K562 (cell line): ENCODE measurements at regions not wholly inside any gene's neighbourhood (a gene's known extent, or its start where the extent isn't known, plus 50 kb on each side); places are given as distances from the start of the nearest gene placed in this dataset.

Experiments used
- ATAC-seq: fragments of 200-7000 bp; cut with Tn5 transposase; 3 replicates; pipeline ENCODE4 v1.9.1; 2020; ENCODE audit warnings: moderate library complexity
- BruUV-seq: library from RNA; stranded (reverse); fragments of 400-500 nt; replicated peaks from 2 replicates; lab custom pipeline; 2021; lab: Mats Ljungman, UMichigan
- CTCF ChIA-PET: fragments of 300-600 bp; formaldehyde crosslinking; extraction: SDS; loops from one replicate; lab custom pipeline; 2021; ENCODE audit warnings: low intra/inter-chr PET ratio; lab: Yijun Ruan, JAX
- POLR2A ChIA-PET: fragments of 300-600, 350-650 bp; sonication (Branson Sonifier 250); formaldehyde crosslinking; extraction: SDS; loops from one replicate; lab custom pipeline; 2021; ENCODE audit warnings: antibody characterized with exemption, inconsistent platforms; lab: Yijun Ruan, JAX
- DNase-seq, 4 experiments: peaks; one replicate each; pipeline versions ENCODE4 v3.0.0 to v3.0.0-alpha.2; 2011 to 2018; ENCODE audit warnings: low spot score in 3 of 4, mixed read lengths in 3 of 4; ENCODE audit errors: extremely low read depth in 1 of 4
- FAIRE-seq: peaks from 2 replicates; lab custom pipeline; 2011; peaks lifted over from hg19 to GRCh38; lab: Jason Lieb, UNC
- H2AFZ ChIP-seq: 2 replicates; pipeline ENCODE4 v1.6.0; 2011; ENCODE audit warnings: low read depth, low read length, control low read depth, inconsistent platforms
- H3K27ac ChIP-seq: fragments of 200-600 bp; 3 replicates; pipeline ENCODE4 v1.8.0; 2011; ENCODE audit warnings: low read depth, mild to moderate bottlenecking, control low read depth, inconsistent platforms, low read length, moderate library complexity, mixed read lengths; ENCODE audit errors: extremely low read depth
- H3K27me3 ChIP-seq, 2 experiments: fragments of 300-600 bp in 1 of 2; 2 replicates in 1 of 2; 3 replicates in 1 of 2; pipeline versions ENCODE4 v1.6.0 to v1.8.0; 2011; ENCODE audit warnings: inconsistent platforms in 2 of 2, low read length in 2 of 2, mild to moderate bottlenecking in 1 of 2, mixed read lengths in 1 of 2, moderate library complexity in 1 of 2; ENCODE audit not compliant: control insufficient read depth in 2 of 2, insufficient read depth in 2 of 2
- H3K36me3 ChIP-seq: fragments of 300-600 bp; 3 replicates; pipeline ENCODE4 v1.8.0; 2011; ENCODE audit warnings: mild to moderate bottlenecking, low read length, inconsistent platforms; ENCODE audit not compliant: control insufficient read depth, insufficient read depth
- H3K4me1 ChIP-seq, 2 experiments: fragments of 200-600 bp in 1 of 2; replicated peaks in 1 of 2; 2 replicates in 1 of 2; 3 replicates in 1 of 2; pipeline versions ENCODE4 v1.5.1 to v1.8.0; 2011; ENCODE audit warnings: inconsistent platforms in 2 of 2, low read length in 2 of 2, mild to moderate bottlenecking in 1 of 2, mixed read lengths in 1 of 2, moderate library complexity in 1 of 2; ENCODE audit not compliant: control insufficient read depth in 2 of 2, insufficient read depth in 2 of 2
- H3K4me2 ChIP-seq: 2 replicates; pipeline ENCODE4 v1.6.1; 2011; ENCODE audit warnings: low read length, control low read depth, inconsistent platforms, mixed read lengths; ENCODE audit not compliant: insufficient read depth
- H3K4me3 ChIP-seq: fragments of 200-600 bp; sonication (generic), shearing (Covaris generic); 2 replicates; pipeline ENCODE4 v1.5.1; 2016; ENCODE audit warnings: control low read depth, inconsistent platforms
- H3K79me2 ChIP-seq: fragments of 200-600 bp; 3 replicates; pipeline ENCODE4 v1.8.0; 2011; ENCODE audit warnings: low read length, inconsistent platforms; ENCODE audit not compliant: control insufficient read depth, insufficient read depth
- H3K9ac ChIP-seq, 2 experiments: 2 replicates each; pipeline versions ENCODE4 v1.6.0 to v1.6.1; 2011; ENCODE audit warnings: low read depth in 2 of 2, low read length in 2 of 2, control low read depth in 1 of 2, inconsistent platforms in 1 of 2, mild to moderate bottlenecking in 1 of 2, mixed read lengths in 1 of 2; ENCODE audit not compliant: insufficient read depth in 1 of 2
- H3K9me1 ChIP-seq: one replicate; pipeline ENCODE4 v1.6.0; 2011; ENCODE audit warnings: inconsistent platforms, mild to moderate bottlenecking, low read length, moderate library complexity; ENCODE audit not compliant: control insufficient read depth, insufficient read depth
- H3K9me3 ChIP-seq: replicated peaks from 2 replicates; pipeline ENCODE4 v1.5.1; 2011; ENCODE audit warnings: low read depth, low read length, inconsistent platforms; ENCODE audit not compliant: control insufficient read depth, insufficient read depth
- H4K20me1 ChIP-seq: replicated peaks from 2 replicates; pipeline ENCODE4 v1.6.1; 2011; ENCODE audit warnings: low read length, inconsistent platforms, mixed read lengths; ENCODE audit not compliant: control insufficient read depth, insufficient read depth
- NFIX ChIP-seq: fragments of 250-450 bp; sonication (Bioruptor Pico); IDR thresholded peaks from 2 replicates; pipeline ENCODE4 v1.4.0; 2020; ENCODE audit warnings: low read depth, mild to moderate bottlenecking, moderate library complexity
- RBM25 ChIP-seq: fragments of 200-400 bp; formaldehyde crosslinking; IDR thresholded peaks from 2 replicates; pipeline ENCODE4 v1.6.1; 2018; ENCODE audit warnings: low read length, low read depth, moderate library complexity; ENCODE audit not compliant: severe bottlenecking
- TAL1 ChIP-seq: fragments of 450-650 bp; IDR thresholded peaks from 2 replicates; pipeline ENCODE4 v1.6.1; 2016; ENCODE audit warnings: mild to moderate bottlenecking
- TEAD2 ChIP-seq: fragments of 450-650 bp; IDR thresholded peaks from 2 replicates; pipeline ENCODE4 v1.6.1; 2016; ENCODE audit warnings: missing genetic modification characterization, control low read depth, missing compliant biosample characterization
- WHSC1 ChIP-seq: IDR thresholded peaks from one replicate; pipeline ENCODE4 v1.6.1; 2012; ENCODE audit warnings: low read length, control low read depth, inconsistent platforms
- YBX1 ChIP-seq: fragments of 450-650 bp; IDR thresholded peaks from 2 replicates; pipeline ENCODE4 v1.7.1; 2016; ENCODE audit warnings: mild to moderate bottlenecking
- ZNF551 ChIP-seq: fragments of 250-450 bp; sonication (Bioruptor Pico); IDR thresholded peaks from 2 replicates; pipeline ENCODE4 v1.5.0; 2021; ENCODE audit warnings: mild to moderate bottlenecking, moderate library complexity
- ZNF707 ChIP-seq: fragments of 250-450 bp; sonication (Bioruptor Pico); conservative IDR thresholded peaks from 2 replicates; pipeline ENCODE4 v1.8.0; 2022; ENCODE audit warnings: inconsistent platforms, mild to moderate bottlenecking, moderate library complexity
- WGBS: fragments of 100-300 bp; shearing (Covaris generic); methylation state at CpG from one replicate; pipeline ENCODE4 v1.1.6; 2016; ENCODE audit warnings: low coverage, mixed read lengths; ENCODE audit not compliant: insufficient coverage; ENCODE audit errors: missing lambda C conversion rate; 5-methylcytosine and 5-hydroxymethylcytosine counted together
- in situ Hi-C: fragments of 300-500 bp; cut with MboI; formaldehyde crosslinking; loops from 4 replicates; pipeline ENCODE4 v1.15.0; 2018; ENCODE audit warnings: inconsistent platforms, mixed read lengths
- intact Hi-C: fragments of 100-400 bp; cut with micrococcal nuclease; formaldehyde crosslinking; loops from 2 replicates; pipeline ENCODE4 v1.14.2; 2022
- TF ChIP-seq, protein P1 (sequence below): fragments of 250-450 bp; sonication (Bioruptor Pico); IDR thresholded peaks from 2 replicates; pipeline ENCODE4 v1.4.0; 2020
- TF ChIP-seq, protein P2 (sequence below): fragments of 450-650 bp; formaldehyde crosslinking; IDR thresholded peaks from 2 replicates; pipeline ENCODE4 v1.4.0; 2020; ENCODE audit warnings: mild to moderate bottlenecking, moderate library complexity
- TF ChIP-seq, protein P3 (sequence below): fragments of 450-650 bp; formaldehyde crosslinking; conservative IDR thresholded peaks from 2 replicates; pipeline ENCODE4 v1.4.0; 2022; ENCODE audit warnings: mild to moderate bottlenecking, missing genetic modification characterization
- TF ChIP-seq, protein P4 (sequence below): sonication (generic); formaldehyde crosslinking; IDR thresholded peaks from 2 replicates; pipeline ENCODE4 v1.8.0; 2022; ENCODE audit warnings: missing genetic modification reagents, mild to moderate bottlenecking, borderline replicate concordance
- TF ChIP-seq, protein P5 (sequence below): fragments of 250-450 bp; sonication (Bioruptor Pico); IDR thresholded peaks from 2 replicates; pipeline ENCODE4 v1.4.0; 2020; ENCODE audit warnings: mild to moderate bottlenecking, moderate library complexity

DNA sequence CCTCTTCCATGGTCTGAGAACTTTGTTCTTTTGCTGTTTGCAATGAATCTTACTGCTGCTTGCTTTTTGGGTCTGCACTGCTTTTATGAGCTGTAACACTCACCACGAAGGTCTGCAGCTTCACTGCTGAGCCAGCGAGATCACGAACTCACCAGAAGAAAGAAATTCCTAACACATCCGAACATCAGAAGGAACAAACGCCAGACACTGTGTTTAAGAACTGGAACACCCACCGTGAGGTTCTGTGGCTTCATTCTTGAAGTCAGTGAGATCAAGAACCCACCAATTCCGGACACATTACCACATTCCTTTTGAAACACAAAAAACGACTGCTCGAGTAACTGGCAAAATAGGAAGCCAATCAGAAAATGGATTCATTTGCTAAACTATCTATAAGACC, 471.8 kb downstream of the TFAP2A start:
- intact Hi-C loops (no loop called here), in situ Hi-C loops (no loop called here)
- Histone ChIP-seq H3K4me3 (no peak overlapping the region), H3K79me2 (no peaks in the 10 kb centered on the region), H3K9me1 (no peaks in the 10 kb centered on the region), H2AFZ (no peak overlapping the region), H3K4me2 (no peak overlapping the region), H3K9me3 (no peaks in the 10 kb centered on the region), H3K9ac (no peak overlapping the region), H3K4me1 (no peaks in the 10 kb centered on the region), H3K27me3 (no peaks in the 10 kb centered on the region), H3K36me3 (no peaks in the 10 kb centered on the region), H3K27ac (no peak overlapping the region), H4K20me1 (no peaks in the 10 kb centered on the region)
- CTCF ChIA-PET = no interaction called here
- no peak for ATAC-seq
- WGBS = 0% methylated on average over 9 of the region's 9 CpGs
- DNase-seq = no peak
- POLR2A ChIA-PET = no interaction called here
- no peak for FAIRE-seq
- TF ChIP-seq, protein P1, sequence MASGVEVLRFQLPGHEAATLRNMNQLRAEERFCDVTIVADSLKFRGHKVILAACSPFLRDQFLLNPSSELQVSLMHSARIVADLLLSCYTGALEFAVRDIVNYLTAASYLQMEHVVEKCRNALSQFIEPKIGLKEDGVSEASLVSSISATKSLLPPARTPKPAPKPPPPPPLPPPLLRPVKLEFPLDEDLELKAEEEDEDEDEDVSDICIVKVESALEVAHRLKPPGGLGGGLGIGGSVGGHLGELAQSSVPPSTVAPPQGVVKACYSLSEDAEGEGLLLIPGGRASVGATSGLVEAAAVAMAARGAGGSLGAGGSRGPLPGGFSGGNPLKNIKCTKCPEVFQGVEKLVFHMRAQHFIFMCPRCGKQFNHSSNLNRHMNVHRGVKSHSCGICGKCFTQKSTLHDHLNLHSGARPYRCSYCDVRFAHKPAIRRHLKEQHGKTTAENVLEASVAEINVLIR (CRISPR knock-in tag) = no peak
- TF ChIP-seq, protein P2, sequence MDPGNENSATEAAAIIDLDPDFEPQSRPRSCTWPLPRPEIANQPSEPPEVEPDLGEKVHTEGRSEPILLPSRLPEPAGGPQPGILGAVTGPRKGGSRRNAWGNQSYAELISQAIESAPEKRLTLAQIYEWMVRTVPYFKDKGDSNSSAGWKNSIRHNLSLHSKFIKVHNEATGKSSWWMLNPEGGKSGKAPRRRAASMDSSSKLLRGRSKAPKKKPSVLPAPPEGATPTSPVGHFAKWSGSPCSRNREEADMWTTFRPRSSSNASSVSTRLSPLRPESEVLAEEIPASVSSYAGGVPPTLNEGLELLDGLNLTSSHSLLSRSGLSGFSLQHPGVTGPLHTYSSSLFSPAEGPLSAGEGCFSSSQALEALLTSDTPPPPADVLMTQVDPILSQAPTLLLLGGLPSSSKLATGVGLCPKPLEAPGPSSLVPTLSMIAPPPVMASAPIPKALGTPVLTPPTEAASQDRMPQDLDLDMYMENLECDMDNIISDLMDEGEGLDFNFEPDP (CRISPR knock-in tag) = no peak
- no peak for TF ChIP-seq TEAD2 (tag)
- no peak for TF ChIP-seq NFIX (CRISPR knock-in tag)
- TF ChIP-seq ZNF707 (CRISPR knock-in tag) = no peak
- TF ChIP-seq, protein P3, sequence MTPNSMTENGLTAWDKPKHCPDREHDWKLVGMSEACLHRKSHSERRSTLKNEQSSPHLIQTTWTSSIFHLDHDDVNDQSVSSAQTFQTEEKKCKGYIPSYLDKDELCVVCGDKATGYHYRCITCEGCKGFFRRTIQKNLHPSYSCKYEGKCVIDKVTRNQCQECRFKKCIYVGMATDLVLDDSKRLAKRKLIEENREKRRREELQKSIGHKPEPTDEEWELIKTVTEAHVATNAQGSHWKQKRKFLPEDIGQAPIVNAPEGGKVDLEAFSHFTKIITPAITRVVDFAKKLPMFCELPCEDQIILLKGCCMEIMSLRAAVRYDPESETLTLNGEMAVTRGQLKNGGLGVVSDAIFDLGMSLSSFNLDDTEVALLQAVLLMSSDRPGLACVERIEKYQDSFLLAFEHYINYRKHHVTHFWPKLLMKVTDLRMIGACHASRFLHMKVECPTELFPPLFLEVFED (CRISPR knock-in tag) = no peak
- no peak for TF ChIP-seq YBX1
- TF ChIP-seq, protein P4, sequence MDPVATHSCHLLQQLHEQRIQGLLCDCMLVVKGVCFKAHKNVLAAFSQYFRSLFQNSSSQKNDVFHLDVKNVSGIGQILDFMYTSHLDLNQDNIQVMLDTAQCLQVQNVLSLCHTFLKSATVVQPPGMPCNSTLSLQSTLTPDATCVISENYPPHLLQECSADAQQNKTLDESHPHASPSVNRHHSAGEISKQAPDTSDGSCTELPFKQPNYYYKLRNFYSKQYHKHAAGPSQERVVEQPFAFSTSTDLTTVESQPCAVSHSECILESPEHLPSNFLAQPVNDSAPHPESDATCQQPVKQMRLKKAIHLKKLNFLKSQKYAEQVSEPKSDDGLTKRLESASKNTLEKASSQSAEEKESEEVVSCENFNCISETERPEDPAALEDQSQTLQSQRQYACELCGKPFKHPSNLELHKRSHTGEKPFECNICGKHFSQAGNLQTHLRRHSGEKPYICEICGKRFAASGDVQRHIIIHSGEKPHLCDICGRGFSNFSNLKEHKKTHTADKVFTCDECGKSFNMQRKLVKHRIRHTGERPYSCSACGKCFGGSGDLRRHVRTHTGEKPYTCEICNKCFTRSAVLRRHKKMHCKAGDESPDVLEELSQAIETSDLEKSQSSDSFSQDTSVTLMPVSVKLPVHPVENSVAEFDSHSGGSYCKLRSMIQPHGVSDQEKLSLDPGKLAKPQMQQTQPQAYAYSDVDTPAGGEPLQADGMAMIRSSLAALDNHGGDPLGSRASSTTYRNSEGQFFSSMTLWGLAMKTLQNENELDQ (CRISPR knock-in tag) = no peak
- TF ChIP-seq RBM25 = no peak
- TF ChIP-seq, protein P5, sequence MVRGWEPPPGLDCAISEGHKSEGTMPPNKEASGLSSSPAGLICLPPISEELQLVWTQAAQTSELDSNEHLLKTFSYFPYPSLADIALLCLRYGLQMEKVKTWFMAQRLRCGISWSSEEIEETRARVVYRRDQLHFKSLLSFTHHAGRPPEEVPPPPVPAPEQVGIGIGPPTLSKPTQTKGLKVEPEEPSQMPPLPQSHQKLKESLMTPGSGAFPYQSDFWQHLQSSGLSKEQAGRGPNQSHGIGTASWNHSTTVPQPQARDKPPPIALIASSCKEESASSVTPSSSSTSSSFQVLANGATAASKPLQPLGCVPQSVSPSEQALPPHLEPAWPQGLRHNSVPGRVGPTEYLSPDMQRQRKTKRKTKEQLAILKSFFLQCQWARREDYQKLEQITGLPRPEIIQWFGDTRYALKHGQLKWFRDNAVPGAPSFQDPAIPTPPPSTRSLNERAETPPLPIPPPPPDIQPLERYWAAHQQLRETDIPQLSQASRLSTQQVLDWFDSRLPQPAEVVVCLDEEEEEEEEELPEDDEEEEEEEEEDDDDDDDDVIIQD (CRISPR knock-in tag) = no peak
- TF ChIP-seq TAL1 = no peak
- TF ChIP-seq WHSC1 = no peak
- no peak for TF ChIP-seq ZNF551 (CRISPR knock-in tag)
- BruUV-seq = no TSS peak
